Natural killer cell treated with Interleukin-12 subunit alpha and Interleukin-12 subunit beta and Interleukin-15 and Interleukin-18, amount 100 ng/mL, for 72 hours (primary cell): ENCODE measurements at regions not wholly inside any gene's neighbourhood (a gene's known extent, or its start where the extent isn't known, plus 50 kb on each side); places are given as distances from the start of the nearest gene placed in this dataset.

Experiments used
- ATAC-seq, 2 donors: fragments of 150-1000 bp; cut with Tn5 transposase in 1 of 2; sonication (Bioruptor Pico), chemical (Tn5 transposase) in 1 of 2; 2 replicates each; pipeline ENCODE4 v1.10.0; 2021
- DNase-seq: peaks from one replicate; pipeline ENCODE4 v3.0.0; 2022; ENCODE audit warnings: low spot score
- H3K27ac Mint-ChIP-seq, 2 donors: 1 replicate in 1 of 2; 2 replicates in 1 of 2; pipeline ENCODE4 v1.8.0; 2022; ENCODE audit warnings: mixed read lengths in 2 of 2, mild to moderate bottlenecking in 1 of 2, moderate library complexity in 1 of 2
- H3K27me3 Mint-ChIP-seq, 2 donors: 1 replicate in 1 of 2; 2 replicates in 1 of 2; pipeline ENCODE4 v1.8.0; 2022; ENCODE audit warnings: mixed read lengths in 2 of 2
- H3K36me3 Mint-ChIP-seq: one replicate; pipeline ENCODE4 v1.8.0; 2022; ENCODE audit warnings: mixed read lengths
- H3K4me1 Mint-ChIP-seq, 2 donors: 1 replicate in 1 of 2; 2 replicates in 1 of 2; pipeline ENCODE4 v1.8.0; 2022; ENCODE audit warnings: low read depth in 2 of 2, mixed read lengths in 2 of 2, mild to moderate bottlenecking in 1 of 2
- H3K4me3 Mint-ChIP-seq: one replicate; pipeline ENCODE4 v1.8.0; 2022; ENCODE audit warnings: mixed read lengths
- H3K9me3 Mint-ChIP-seq: 2 replicates; pipeline ENCODE4 v1.8.0; 2022; ENCODE audit warnings: mixed read lengths

GRCh38 chr3:168990621-168991020 lies 672.9 kb downstream of the MECOM start:
- Mint-ChIP-seq H3K4me3 (no peak overlapping the region), H3K4me1 (no peaks in the 10 kb centered on the region), H3K27me3 (no peaks in the 10 kb centered on the region), H3K27ac (no peak overlapping the region), H3K9me3 (peaks cover 3% of the 10 kb centered on the region), H3K36me3 (no peaks in the 10 kb centered on the region)
- ATAC-seq, result no peak
- DNase-seq, result no peak

DNA sequence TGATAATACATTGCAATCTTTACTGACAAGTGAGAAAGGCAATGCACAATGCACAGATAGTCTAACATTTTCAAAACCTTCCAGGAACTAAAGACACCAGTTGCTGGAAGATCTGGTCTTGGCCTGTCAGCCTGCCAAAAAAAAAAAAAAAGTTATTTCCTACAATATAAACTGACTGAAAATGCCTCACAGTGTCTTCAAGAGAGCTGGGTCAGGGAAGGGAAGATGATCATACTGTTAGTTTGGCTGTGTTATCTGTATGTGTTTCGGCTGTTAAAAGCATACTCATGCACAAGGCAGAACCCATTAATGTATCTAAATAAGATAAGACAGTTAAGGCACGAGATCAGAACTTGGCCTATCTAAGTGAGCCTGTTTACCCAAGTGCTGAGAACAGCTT lies 673.4 kb downstream of the MECOM start:
- Mint-ChIP-seq H3K4me3 (no peak overlapping the region), H3K9me3 (peaks cover 3% of the 10 kb centered on the region), H3K36me3 (no peaks in the 10 kb centered on the region), H3K4me1 (no peaks in the 10 kb centered on the region), H3K27me3 (no peaks in the 10 kb centered on the region), H3K27ac (no peak overlapping the region)
- DNase-seq (no peak), ATAC-seq (no peak)

GRCh38 chr3:168989396-168989795 lies 674.1 kb downstream of the MECOM start:
- Mint-ChIP-seq H3K27me3 (no peaks in the 10 kb centered on the region), H3K36me3 (no peaks in the 10 kb centered on the region), H3K4me3 (no peak overlapping the region), H3K4me1 (no peaks in the 10 kb centered on the region), H3K9me3 (peaks cover 3% of the 10 kb centered on the region), H3K27ac (no peak overlapping the region)
- no peak for DNase-seq
- no peak for ATAC-seq

DNA sequence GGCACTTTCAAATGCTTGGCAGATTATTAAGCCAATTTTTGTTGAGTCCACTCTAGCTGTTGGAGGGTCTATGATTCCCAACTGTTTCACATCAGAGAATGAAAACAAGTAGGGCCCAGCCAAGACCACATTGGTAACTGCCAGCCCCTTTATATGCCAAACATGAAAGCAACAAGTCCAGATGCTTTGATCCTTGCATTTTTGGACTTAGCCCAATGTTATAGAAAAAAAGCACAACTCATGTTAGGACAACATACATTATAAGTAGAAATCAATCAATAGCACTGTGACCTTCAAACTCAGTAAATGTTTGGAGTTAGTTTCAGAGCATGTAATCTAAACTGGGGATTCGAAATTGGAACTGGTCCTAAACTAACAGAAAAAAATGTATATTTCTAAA lies 674.7 kb downstream of the MECOM start:
- no peak for ATAC-seq
- no peak overlapping the region for H3K4me3 Mint-ChIP-seq
- H3K27me3 Mint-ChIP-seq, result no peaks in the 10 kb centered on the region

DNA sequence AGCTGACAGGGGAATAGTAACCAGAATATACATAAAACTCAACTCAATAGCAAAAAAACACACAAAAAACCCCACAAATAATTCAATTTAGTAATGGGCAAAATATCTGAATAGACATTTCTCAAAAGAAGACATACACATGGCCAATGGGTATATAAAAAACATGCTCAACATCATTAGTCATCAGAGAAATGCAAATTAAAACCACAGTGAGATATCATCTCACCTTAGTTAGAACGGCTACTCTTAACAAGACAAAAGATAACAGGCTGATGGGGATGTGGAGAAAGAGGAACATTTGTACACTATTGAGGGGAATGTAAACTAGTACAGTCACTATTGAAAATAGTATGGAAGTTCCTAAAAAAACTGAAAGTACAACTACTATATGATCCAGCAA lies 678.6 kb downstream of the MECOM start:
- Mint-ChIP-seq H3K36me3 (no peaks in the 10 kb centered on the region), H3K4me1 (no peaks in the 10 kb centered on the region), H3K27ac (no peak overlapping the region), H3K4me3 (no peak overlapping the region), H3K27me3 (no peaks in the 10 kb centered on the region), H3K9me3 (no peaks in the 10 kb centered on the region)
- ATAC-seq, result no peak
- DNase-seq, result no peak

More for the DNA sequence above, 674.7 kb downstream of the MECOM start:
- Mint-ChIP-seq H3K4me1 (no peaks in the 10 kb centered on the region), H3K9me3 (peaks cover 3% of the 10 kb centered on the region), H3K27ac (no peak overlapping the region), H3K36me3 (no peaks in the 10 kb centered on the region)
- DNase-seq, result no peak

GRCh38 chr3:168983046-168983445 lies 680.5 kb downstream of the MECOM start:
- Mint-ChIP-seq H3K4me3 (no peak overlapping the region), H3K9me3 (peaks cover 6% of the 10 kb centered on the region), H3K36me3 (no peaks in the 10 kb centered on the region), H3K4me1 (no peaks in the 10 kb centered on the region), H3K27me3 (no peaks in the 10 kb centered on the region), H3K27ac (no peak overlapping the region)
- ATAC-seq (no peak), DNase-seq (no peak)

GRCh38 chr3:168981396-168981795 lies 682.1 kb downstream of the MECOM start:
- ATAC-seq (no peak), DNase-seq (no peak)
- Mint-ChIP-seq H3K4me3 (no peak overlapping the region), H3K9me3 (peaks cover 7% of the 10 kb centered on the region), H3K4me1 (no peaks in the 10 kb centered on the region), H3K36me3 (no peaks in the 10 kb centered on the region), H3K27me3 (no peaks in the 10 kb centered on the region), H3K27ac (no peak overlapping the region)

GRCh38 chr3:168977716-168978374 lies 685.7 kb downstream of the MECOM start:
- Mint-ChIP-seq H3K36me3 (no peaks in the 10 kb centered on the region), H3K27ac (no peak overlapping the region)
- no peak for ATAC-seq

DNA sequence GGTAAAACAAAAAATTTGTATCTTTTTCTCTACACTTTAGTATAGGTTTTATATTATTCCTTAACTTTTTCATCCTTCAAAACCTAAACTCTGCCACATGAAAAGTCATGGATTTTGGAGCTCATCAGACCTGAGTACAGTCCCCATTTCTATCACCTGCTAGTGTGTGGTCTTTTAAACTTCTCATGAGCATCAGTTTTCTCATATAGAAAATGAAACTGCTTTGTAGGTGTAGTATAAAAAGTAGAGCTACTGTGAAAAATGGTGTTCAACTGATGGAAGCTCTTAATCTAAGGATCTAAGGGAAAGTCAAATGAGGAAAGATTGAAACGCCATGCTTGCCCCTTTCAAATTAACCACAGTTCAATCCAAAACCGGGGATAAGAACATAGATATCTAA lies 686.5 kb downstream of the MECOM start:
- peaks cover 7% of the 10 kb centered on the region for H3K9me3 Mint-ChIP-seq
- no peak overlapping the region for H3K27ac Mint-ChIP-seq
- no peaks in the 10 kb centered on the region for H3K27me3 Mint-ChIP-seq
- no peaks in the 10 kb centered on the region for H3K4me1 Mint-ChIP-seq
- no peak overlapping the region for H3K4me3 Mint-ChIP-seq
- ATAC-seq, result no peak
- H3K36me3 Mint-ChIP-seq, result no peaks in the 10 kb centered on the region
- no peak for DNase-seq

More at GRCh38 chr3:168977716-168978374, 685.7 kb downstream of the MECOM start:
- no peak for DNase-seq
- H3K4me3 Mint-ChIP-seq, result no peak overlapping the region
- peaks cover 7% of the 10 kb centered on the region for H3K9me3 Mint-ChIP-seq
- H3K4me1 Mint-ChIP-seq, result no peaks in the 10 kb centered on the region
- no peaks in the 10 kb centered on the region for H3K27me3 Mint-ChIP-seq

- Mint-ChIP-seq H3K36me3 (no peaks in the 10 kb centered on the region), H3K27ac (no peak overlapping the region), H3K27me3 (no peaks in the 10 kb centered on the region), H3K4me1 (no peaks in the 10 kb centered on the region), H3K9me3 (peaks cover 11% of the 10 kb centered on the region), H3K4me3 (no peak overlapping the region)
- ATAC-seq (no peak), DNase-seq (no peak)
Measured at GRCh38 chr3:168975576-168975975, 687.9 kb downstream of the MECOM start.

- no peaks in the 10 kb centered on the region for H3K27me3 Mint-ChIP-seq
- no peak overlapping the region for H3K4me3 Mint-ChIP-seq
- DNase-seq (no peak), ATAC-seq (no peak)
- H3K9me3 Mint-ChIP-seq, result peaks cover 11% of the 10 kb centered on the region
- H3K27ac Mint-ChIP-seq, result no peak overlapping the region
- H3K4me1 Mint-ChIP-seq, result no peaks in the 10 kb centered on the region
- no peaks in the 10 kb centered on the region for H3K36me3 Mint-ChIP-seq
Measured at GRCh38 chr3:168974617-168975403, 688.7 kb downstream of the MECOM start.

DNA sequence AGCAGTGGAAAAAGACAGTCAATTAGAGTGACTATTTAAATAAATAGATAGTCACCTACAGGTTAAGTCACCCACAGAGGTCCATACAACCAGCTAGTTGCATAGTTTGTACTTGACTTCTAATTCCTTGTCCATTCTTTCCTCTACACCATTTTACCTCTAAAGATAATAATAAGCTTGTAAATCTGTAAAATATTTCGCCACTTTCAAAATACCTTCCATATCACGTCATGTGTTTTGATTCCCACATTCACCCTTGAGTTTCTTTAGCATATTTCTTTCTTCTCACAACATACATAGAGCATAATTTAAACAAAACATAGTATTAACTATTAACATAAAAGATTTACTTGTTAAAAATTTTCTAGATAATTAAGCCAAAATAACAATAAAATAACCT lies 689.6 kb downstream of the MECOM start:
- DNase-seq (no peak), ATAC-seq (no peak)
- H3K9me3 Mint-ChIP-seq, result peaks cover 7% of the 10 kb centered on the region
- no peaks in the 10 kb centered on the region for H3K27me3 Mint-ChIP-seq
- H3K4me3 Mint-ChIP-seq, result no peak overlapping the region
- no peaks in the 10 kb centered on the region for H3K4me1 Mint-ChIP-seq
- no peaks in the 10 kb centered on the region for H3K36me3 Mint-ChIP-seq
- H3K27ac Mint-ChIP-seq, result no peak overlapping the region

GRCh38 chr3:168973206-168973605 lies 690.3 kb downstream of the MECOM start:
- Mint-ChIP-seq H3K4me3 (no peak overlapping the region), H3K27ac (no peak overlapping the region), H3K27me3 (no peaks in the 10 kb centered on the region), H3K4me1 (no peaks in the 10 kb centered on the region), H3K36me3 (no peaks in the 10 kb centered on the region), H3K9me3 (peaks cover 9% of the 10 kb centered on the region)
- DNase-seq (no peak), ATAC-seq (no peak)

GRCh38 chr3:168968609-168969008 lies 694.9 kb downstream of the MECOM start:
- Mint-ChIP-seq H3K9me3 (peaks cover 7% of the 10 kb centered on the region), H3K36me3 (no peaks in the 10 kb centered on the region), H3K4me1 (no peaks in the 10 kb centered on the region), H3K4me3 (no peak overlapping the region), H3K27ac (no peak overlapping the region), H3K27me3 (no peaks in the 10 kb centered on the region)
- DNase-seq (no peak), ATAC-seq (no peak)
